ENCODE measurements at regions not wholly inside any gene's neighbourhood (a gene's known extent, or its start where the extent isn't known, plus 50 kb on each side); places are given as distances from the start of the nearest gene placed in this dataset.

GRCh38 chr1:90798344-90798743 is 81.2 kb upstream of the BARHL2 start (continued):
- TF ChIP-seq, protein P1, sequence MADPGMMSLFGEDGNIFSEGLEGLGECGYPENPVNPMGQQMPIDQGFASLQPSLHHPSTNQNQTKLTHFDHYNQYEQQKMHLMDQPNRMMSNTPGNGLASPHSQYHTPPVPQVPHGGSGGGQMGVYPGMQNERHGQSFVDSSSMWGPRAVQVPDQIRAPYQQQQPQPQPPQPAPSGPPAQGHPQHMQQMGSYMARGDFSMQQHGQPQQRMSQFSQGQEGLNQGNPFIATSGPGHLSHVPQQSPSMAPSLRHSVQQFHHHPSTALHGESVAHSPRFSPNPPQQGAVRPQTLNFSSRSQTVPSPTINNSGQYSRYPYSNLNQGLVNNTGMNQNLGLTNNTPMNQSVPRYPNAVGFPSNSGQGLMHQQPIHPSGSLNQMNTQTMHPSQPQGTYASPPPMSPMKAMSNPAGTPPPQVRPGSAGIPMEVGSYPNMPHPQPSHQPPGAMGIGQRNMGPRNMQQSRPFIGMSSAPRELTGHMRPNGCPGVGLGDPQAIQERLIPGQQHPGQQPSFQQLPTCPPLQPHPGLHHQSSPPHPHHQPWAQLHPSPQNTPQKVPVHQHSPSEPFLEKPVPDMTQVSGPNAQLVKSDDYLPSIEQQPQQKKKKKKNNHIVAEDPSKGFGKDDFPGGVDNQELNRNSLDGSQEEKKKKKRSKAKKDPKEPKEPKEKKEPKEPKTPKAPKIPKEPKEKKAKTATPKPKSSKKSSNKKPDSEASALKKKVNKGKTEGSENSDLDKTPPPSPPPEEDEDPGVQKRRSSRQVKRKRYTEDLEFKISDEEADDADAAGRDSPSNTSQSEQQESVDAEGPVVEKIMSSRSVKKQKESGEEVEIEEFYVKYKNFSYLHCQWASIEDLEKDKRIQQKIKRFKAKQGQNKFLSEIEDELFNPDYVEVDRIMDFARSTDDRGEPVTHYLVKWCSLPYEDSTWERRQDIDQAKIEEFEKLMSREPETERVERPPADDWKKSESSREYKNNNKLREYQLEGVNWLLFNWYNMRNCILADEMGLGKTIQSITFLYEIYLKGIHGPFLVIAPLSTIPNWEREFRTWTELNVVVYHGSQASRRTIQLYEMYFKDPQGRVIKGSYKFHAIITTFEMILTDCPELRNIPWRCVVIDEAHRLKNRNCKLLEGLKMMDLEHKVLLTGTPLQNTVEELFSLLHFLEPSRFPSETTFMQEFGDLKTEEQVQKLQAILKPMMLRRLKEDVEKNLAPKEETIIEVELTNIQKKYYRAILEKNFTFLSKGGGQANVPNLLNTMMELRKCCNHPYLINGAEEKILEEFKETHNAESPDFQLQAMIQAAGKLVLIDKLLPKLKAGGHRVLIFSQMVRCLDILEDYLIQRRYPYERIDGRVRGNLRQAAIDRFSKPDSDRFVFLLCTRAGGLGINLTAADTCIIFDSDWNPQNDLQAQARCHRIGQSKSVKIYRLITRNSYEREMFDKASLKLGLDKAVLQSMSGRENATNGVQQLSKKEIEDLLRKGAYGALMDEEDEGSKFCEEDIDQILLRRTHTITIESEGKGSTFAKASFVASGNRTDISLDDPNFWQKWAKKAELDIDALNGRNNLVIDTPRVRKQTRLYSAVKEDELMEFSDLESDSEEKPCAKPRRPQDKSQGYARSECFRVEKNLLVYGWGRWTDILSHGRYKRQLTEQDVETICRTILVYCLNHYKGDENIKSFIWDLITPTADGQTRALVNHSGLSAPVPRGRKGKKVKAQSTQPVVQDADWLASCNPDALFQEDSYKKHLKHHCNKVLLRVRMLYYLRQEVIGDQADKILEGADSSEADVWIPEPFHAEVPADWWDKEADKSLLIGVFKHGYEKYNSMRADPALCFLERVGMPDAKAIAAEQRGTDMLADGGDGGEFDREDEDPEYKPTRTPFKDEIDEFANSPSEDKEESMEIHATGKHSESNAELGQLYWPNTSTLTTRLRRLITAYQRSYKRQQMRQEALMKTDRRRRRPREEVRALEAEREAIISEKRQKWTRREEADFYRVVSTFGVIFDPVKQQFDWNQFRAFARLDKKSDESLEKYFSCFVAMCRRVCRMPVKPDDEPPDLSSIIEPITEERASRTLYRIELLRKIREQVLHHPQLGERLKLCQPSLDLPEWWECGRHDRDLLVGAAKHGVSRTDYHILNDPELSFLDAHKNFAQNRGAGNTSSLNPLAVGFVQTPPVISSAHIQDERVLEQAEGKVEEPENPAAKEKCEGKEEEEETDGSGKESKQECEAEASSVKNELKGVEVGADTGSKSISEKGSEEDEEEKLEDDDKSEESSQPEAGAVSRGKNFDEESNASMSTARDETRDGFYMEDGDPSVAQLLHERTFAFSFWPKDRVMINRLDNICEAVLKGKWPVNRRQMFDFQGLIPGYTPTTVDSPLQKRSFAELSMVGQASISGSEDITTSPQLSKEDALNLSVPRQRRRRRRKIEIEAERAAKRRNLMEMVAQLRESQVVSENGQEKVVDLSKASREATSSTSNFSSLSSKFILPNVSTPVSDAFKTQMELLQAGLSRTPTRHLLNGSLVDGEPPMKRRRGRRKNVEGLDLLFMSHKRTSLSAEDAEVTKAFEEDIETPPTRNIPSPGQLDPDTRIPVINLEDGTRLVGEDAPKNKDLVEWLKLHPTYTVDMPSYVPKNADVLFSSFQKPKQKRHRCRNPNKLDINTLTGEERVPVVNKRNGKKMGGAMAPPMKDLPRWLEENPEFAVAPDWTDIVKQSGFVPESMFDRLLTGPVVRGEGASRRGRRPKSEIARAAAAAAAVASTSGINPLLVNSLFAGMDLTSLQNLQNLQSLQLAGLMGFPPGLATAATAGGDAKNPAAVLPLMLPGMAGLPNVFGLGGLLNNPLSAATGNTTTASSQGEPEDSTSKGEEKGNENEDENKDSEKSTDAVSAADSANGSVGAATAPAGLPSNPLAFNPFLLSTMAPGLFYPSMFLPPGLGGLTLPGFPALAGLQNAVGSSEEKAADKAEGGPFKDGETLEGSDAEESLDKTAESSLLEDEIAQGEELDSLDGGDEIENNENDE (IDR thresholded peaks at IDR 0.05; ENCODE audit: insufficient replicate concordance, low read length) = no peak
- no peak for TF ChIP-seq RBBP5 (IDR thresholded peaks at IDR 0.05; ENCODE audit: borderline replicate concordance, low read depth, low read length)
- no peak for TF ChIP-seq GTF2F1 (IDR thresholded peaks at IDR 0.05; ENCODE audit: borderline replicate concordance, low read depth, low read length)

Data from H1 (cell line).